CD4-positive, alpha-beta T cell treated with Interleukin-2 at 100 ng/mL for 4 hours (primary cell): ENCODE measurements at regions not wholly inside any gene's neighbourhood (a gene's known extent, or its start where the extent isn't known, plus 50 kb on each side); places are given as distances from the start of the nearest gene placed in this dataset.

Source experiments
- DNase-seq: peaks from one replicate; pipeline ENCODE4 v3.0.0-alpha.2; 2020; ENCODE audit warnings: low spot score

DNA sequence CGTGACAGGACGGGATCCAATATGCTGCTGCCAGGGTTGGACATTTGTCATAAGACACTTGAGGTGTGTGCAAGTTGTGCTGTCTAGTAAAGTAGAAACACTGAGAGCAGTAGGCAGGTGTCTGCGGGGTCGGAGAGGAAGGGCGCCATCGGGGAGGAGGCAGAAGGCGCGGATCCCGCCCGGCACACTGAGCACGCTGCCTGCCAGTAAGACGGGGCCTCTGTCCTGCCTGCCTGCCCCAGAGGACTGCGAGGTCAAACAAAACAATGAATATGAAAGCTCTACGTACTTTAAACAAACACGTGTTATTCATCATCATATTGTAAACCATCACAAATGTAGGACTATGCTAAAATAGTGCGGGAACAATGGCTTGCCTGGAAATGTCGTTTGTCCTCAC is 349.3 kb upstream of the SALL3 start:
- DNase-seq: no peak

- DNase-seq: no peak
These were observed 348.6 kb upstream of the SALL3 start for GRCh38 chr18:78630981-78631510.

GRCh38 chr18:78632111-78632541 is 347.5 kb upstream of the SALL3 start:
- no peak for DNase-seq

DNA sequence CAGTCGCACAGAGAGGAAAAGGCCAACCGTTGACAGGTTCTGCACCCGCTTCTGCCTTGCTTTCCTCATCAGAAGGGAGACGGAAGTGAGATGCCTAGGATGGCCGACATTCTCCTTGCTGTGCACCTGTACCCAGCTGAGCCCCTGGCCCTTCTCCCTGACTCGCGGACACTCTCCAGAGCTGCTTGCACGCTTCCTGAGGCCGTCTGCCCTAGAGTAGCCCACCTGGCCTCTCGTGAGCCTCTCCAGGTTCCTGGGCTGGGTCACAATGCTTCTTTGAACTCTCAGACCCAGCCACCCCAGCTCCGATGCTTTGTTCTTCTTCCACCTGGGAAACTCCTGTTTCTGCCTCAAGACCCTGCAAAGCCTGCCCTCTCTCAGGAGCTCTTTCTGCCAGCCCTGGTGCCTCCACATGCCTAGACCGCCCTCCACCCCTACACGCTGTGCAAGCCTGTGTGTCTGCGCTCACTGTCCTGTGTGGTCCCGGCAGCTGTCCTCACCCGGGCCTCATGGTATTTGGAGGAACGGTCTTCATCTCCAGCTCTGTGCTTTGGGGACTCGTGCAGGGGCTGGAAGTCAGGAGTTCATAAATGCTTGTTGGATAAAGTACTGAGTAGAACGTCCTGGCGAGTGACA is 345.4 kb upstream of the SALL3 start:
- DNase-seq: no peak

- DNase-seq: no peak
These were observed 344.4 kb upstream of the SALL3 start for GRCh38 chr18:78635093-78635800.

DNA sequence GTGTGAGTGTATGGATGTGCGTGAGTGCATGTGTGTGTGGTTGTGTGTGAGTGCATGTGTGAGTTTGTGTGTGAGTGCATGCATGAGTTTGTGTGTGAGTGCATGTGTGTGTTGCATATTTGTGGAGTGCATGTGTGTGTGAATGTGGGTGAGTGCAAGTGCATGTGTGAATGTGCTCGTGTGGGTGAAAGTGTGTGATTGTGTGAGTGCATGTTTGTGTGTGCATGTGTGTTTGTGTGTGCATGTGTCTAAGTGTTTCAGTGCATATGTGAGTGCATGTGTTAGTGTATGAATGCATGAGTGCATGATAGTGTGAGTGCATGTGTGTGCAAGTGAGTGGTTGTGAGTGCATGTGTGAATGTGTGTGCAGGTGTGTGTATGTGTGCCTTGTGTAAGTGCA is 343.4 kb upstream of the SALL3 start:
- DNase-seq: no peak

GRCh38 chr18:78637442-78638402 is 341.9 kb upstream of the SALL3 start:
- no peak for DNase-seq

DNA sequence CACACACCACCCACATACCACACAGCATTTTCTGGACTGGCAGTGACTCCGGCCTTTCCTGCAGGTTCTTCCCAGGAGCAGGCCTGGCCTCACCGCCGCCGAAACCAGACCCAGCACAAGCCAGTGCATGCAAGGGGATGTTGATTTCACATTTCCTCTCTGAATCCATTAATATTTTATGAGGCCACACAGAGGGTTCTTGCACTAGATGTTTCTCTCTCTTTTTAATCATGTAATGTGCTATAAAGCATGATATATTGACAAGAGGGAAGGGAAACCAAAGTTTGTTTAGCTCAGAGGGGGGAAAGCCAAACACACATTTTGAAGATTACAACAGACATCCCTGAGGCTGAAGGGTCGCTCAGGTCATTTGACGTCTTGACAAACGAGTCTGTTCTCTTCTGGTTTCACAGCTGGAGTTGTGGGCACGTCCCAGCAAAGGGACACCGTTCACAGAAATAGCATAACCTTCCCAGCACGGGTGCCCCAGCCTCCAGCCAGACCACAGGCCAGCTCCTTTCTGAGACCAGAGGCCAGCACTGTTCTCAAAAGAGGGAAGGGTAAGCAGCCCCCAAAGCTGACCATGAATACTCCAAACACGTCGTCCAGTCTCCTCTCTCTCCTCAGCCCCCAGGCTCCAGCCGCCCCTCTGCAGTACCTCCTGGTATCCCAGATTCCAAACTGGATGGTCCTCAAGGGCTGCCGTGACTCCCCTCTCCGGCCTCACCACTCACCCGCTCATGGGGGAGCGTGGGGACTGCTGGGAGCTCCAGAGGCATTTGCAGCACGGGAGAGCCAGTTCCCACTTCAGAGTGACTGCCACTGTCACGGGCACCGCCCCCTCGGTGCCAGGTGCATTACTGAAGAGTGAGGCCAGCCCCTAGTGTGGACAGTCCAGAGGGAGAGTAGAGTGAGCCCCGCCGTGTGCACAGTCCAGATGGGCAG is 340.3 kb upstream of the SALL3 start:
- no peak for DNase-seq

DNA sequence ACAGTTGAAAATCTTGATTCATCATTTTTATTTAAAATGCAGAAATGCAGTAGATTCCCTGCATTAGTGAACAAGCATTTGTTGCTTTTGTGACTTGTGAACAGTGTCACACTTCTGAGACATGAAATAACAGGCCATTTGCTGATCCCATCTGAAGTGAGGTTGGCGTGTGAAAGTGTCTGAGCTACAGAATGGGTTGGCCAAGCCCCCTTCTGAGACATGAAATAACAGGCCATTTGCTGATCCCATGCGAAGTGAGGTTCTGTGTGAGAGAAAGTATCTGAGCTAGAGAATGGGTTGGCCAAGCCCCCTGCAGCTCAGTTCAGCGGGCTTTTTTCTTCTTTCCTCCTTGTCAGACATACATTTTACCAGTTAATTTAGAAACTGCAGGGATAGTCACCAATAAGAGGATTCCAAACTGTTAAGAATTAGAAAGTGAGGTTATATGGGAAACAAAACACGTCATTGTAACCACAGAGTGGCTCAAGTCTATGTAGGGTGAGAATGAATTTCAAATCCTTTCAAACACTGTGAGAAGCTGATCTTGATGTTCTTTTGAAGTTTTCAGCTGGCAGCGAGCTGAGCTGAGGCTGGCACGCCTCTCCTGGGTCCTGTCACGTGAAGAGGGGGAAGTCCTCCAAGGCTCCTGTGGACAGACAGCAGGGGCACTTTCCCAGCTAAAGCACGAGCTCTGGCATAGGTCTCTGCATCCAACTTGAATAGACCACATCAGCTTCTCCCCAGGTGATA is 339.2 kb upstream of the SALL3 start:
- no peak for DNase-seq

DNA sequence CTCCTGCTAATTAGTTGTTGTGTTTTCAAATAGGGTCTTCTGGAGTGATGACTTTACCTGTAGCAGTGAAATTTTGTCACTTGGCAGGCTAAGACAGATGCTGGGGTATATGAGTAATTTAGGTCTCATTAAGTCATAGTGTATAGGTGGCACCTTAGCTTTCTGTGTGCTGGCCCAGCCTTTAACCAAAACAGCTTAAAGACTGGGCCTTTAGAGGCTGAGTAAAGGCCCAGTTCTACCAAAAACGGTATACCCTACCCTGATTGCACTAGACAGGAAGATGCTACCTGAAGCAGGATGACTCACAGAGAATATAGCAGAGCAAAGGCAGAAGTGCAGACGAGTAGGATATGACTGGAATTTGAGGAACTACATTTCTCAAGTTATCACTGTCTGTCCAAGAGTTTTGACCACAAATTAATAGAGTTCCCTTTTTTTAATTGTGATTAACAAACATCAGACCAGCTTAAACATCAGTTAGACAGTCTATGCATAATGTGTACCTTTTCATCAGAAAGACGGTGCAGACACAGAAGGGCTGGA is 337.9 kb upstream of the SALL3 start:
- no peak for DNase-seq

DNA sequence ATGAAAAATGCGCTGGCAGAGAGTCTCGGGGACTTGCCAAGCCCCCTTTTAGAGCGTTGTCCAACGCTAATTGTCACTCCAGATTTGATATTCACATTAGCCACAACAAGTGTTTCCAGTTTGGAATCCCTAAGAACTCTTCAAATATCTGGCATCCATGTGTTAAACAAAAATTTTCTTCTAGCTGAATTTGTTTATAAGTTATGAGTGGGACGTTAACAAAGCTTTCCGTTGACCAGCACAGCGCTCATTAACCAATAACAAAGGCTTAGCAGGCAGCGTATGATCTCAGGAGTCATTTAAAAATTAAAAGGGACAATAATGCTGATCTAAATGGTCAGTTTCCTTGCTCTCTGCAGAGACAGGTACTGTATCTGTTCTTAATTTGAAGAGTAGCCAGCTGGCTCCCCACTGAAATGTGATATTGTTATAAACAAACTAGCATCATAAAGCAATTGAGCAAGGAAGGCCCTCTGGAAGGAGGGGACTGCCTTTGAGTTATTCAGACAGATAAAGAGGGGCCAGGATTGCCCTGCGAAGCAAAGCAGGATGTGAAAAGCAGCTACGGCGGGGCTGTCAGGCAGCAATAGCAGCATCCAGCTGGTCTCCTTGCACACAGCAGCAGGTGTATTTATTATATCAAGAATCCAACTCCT is 337.2 kb upstream of the SALL3 start:
- no peak for DNase-seq

DNA sequence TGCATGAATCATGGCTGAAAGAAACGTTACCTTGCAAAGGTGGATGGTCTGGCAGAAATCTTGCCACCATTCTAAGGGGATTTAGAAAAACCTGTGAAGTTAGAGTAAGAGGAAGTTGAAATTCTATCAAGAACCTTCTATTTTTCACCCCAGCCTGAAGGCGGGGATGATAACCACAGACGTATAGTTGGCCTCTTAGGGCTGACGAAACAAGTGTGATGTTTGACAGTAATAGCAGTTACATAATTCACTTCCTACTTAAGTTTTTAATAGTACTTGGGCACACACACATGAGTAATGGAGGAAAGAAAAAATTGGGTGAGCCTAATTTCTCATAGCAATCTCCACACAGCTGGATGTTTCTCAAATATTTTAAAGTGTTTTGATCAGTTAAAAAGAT is 336.6 kb upstream of the SALL3 start:
- DNase-seq: peak; percentile 22

DNA sequence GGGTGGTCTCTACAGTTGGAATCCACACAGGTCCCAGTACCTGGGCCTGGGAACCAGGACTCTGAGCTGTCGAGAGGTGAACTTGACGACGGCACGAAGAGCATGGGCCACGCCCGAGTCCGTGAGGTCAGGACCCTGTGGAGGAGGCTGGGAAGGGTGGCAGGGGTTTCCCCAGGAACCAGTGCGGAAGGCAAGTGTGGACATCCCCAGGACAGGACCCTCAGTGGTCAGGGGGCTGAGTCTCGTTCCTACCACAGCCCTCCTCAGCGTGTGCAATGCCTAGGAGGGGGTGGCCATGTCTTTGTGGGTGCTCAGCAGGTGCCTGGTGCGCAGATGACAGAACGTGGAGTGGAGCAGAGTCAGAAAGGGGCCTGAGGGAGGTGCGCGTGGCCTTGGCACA is 335.6 kb upstream of the SALL3 start:
- DNase-seq: no peak

DNA sequence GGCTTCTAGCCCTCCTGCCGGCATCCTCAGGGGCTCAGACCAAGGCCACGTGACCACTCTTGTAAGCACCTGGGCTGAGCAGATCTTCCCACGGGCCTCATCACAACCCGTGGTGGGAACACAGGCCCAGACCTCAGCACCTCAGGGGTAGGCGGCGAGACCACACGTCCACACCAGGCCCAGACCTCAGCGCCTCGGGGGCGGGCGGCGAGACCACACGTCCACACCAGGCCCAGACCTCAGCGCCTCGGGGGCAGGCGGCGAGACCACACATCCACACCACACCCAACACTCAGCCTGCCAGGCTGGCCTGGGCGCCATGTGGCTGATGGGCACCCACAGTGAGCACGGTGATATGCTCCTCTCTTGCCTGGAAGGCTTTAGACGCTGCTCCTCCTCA is 334.4 kb upstream of the SALL3 start:
- no peak for DNase-seq

GRCh38 chr18:78647018-78647417 is 332.6 kb upstream of the SALL3 start:
- DNase-seq: no peak

- DNase-seq: no peak
These were observed 330.2 kb upstream of the SALL3 start for GRCh38 chr18:78649421-78649820.

GRCh38 chr18:78650926-78651325 is 328.7 kb upstream of the SALL3 start:
- DNase-seq: no peak

DNA sequence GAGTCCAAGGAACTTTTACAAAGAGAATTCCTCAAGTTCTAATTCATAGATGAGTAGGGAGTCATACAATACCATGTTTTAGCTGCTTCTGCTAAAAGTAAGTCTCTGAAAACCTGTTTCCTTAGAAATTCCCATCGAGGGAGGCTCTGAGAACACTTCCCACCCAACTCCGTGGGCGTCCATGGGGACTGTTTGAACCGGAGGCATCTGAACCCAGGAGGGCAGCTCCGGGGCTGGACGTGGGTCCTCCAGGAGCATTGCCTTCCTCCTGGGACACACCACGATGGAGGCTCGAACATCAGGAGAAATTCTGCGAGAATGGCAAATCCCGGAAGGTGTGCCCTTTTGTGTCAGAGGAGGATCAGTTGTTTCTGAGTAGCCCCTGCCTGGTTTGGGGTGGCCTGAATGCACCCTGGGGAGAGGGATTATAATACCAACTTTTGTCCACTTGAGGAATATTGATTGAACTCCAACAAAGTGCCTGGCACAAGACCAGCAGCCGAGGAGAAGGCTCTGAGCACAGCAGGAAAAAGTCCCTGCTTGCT is 327.5 kb upstream of the SALL3 start:
- no peak for DNase-seq

DNA sequence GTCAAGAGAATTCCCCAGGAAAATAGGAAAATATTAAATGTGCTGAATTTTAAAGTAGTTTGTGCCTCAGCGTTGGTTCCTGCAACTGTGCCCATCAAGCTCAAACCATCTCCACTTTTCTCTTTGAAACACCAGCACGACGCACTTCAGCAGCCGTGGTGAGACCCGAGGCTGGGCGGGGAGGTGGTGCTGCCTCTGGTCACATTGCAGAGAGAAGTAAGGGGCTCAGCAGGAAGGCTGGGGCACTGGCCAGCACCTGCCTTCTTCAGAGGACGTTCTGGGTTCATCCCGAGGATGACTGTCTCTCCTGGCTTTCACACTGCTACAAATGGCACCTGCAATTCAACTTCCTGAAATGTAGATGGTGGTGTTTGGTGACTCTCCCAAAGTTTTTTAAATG is 323.7 kb upstream of the SALL3 start:
- DNase-seq: no peak
